Erythroblast (primary cell): ENCODE measurements at regions not wholly inside any gene's neighbourhood (a gene's known extent, or its start where the extent isn't known, plus 50 kb on each side); places are given as distances from the start of the nearest gene placed in this dataset.

Experiments used
- GATA1 ChIP-seq: IDR thresholded peaks from 2 replicates; pipeline ENCODE4 v1.6.1; 2011; ENCODE audit warnings: low read depth, mild to moderate bottlenecking, control low read depth, low read length, moderate library complexity
- POLR2A ChIP-seq: IDR thresholded peaks from 2 replicates; pipeline ENCODE4 v1.6.1; 2011; ENCODE audit warnings: mild to moderate bottlenecking, low read length

GRCh38 chr6:4364172-4364571 is 228.8 kb upstream of the ECI2 start:
- no peak for TF ChIP-seq POLR2A
- TF ChIP-seq GATA1 = no peak
